ENCODE measurements at regions not wholly inside any gene's neighbourhood (a gene's known extent, or its start where the extent isn't known, plus 50 kb on each side); places are given as distances from the start of the nearest gene placed in this dataset.

GRCh38 chr11:127385071-127385470, 384.5 kb upstream of the KIRREL3 start:
- TF ChIP-seq CTCF (IDR thresholded peaks at IDR 0.05; ENCODE audit: poor library complexity, severe bottlenecking) (no peak), REST (IDR thresholded peaks at IDR 0.05; ENCODE audit: borderline replicate concordance) (no peak), POLR2AphosphoS5 (IDR thresholded peaks at IDR 0.05) (no peak), RAD21 (conservative IDR thresholded peaks at IDR 0.05) (no peak)
